Stimulated activated CD4-positive, alpha-beta T cell treated with anti-CD3 and anti-CD28 coated beads, Interleukin-2, amount 100 ng/mL, for 48 hours (primary cell): ENCODE measurements at regions not wholly inside any gene's neighbourhood (a gene's known extent, or its start where the extent isn't known, plus 50 kb on each side); places are given as distances from the start of the nearest gene placed in this dataset.
A peak's percentile ranks its signal among the peaks of the same experiment; 100 is the strongest.

Experiments
- DNase-seq, 2 donors: peaks; one replicate each; pipeline ENCODE4 v3.0.0-alpha.2; 2020

GRCh38 chr15:70504299-70504951, 258.9 kb downstream of the UACA start:
- DNase-seq, result peak in 1 of 2 donors; percentile 37

GRCh38 chr15:70503798-70504298, 259.5 kb downstream of the UACA start:
- DNase-seq, result no peak

DNA sequence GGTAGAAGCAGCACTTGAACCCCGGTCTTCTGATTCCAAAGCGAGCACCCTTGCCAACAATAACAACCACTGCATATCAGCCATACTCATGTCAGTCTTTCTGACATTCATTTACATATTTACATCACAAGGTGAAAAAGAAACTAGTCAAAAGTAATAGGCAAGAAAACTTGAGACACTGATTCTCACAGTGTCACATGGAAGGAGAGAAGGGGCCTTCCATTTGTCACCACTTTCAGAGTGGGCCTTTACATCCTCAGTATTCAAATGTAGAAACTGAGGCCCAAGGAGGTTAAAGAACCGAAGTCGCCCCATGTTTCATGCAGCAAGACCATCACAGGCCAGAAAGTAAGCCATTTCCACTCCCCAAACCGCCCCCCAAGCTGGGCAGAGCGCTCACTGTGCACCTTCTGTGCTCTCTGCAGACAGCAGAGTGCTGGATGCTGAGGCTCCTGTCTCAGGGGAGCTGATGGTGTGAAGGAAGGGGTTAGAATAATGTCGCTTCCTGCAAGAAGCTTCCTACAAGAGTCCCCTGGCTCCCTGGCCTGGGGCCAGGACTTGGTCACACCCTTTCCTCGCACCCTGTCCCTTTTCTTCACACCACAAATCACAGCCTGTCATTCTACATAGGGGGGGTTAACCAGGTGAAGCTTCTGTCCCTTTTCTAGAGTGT, 260.1 kb downstream of the UACA start:
- DNase-seq, result no peak

GRCh38 chr15:70502529-70502928, 260.8 kb downstream of the UACA start:
- no peak for DNase-seq

DNA sequence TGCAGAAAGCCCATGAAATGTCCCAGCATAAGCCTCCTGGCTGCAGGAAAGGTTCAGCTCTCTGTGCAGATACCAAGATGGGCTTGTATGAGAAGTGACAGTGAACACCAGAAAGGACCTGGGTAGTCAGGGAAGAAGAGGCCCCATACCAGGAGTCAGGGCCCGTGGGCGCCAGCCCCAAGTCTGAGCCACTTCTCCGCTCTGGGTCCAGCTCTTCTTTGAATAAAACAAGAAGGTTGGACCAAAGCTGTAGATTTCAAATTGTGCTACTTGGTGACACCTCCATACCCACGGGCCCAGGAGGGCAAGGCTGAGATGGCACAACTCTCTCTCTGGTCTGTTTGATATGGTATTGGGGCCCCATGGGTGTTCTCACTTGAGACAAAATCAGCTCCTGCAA, 261.5 kb downstream of the UACA start:
- no peak for DNase-seq

DNA sequence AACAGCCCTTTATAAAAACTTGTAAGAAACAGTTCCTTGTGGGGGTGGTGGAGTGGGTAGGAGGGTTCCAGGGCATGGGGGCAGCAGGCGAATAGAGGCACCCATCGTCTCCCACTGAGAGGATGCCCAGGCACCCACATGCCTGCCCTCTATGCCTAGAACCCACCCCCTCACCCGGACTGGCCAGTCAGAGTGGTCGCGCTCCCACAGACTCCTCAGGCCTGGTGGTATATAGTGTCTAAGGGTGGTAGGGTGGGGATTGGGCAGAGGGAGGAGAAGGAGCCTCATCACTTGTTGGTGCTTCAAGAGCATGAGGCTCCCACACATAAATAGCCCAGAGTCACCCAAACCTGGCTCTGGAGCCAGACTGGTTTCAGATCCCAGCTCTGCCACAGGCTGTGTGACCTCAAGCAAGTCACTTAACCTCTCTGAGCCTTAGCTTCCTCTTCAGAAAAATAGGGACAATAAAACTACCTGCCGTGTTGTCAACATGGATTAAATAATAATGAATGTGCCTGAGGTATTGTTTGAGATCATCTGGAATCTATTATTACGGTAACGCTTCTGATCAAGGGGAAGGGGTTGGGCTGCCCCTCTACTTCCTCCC, 262.1 kb downstream of the UACA start:
- DNase-seq, result no peak

- DNase-seq, result no peak
Measured at GRCh38 chr15:70499791-70500190, 263.6 kb downstream of the UACA start.

DNA sequence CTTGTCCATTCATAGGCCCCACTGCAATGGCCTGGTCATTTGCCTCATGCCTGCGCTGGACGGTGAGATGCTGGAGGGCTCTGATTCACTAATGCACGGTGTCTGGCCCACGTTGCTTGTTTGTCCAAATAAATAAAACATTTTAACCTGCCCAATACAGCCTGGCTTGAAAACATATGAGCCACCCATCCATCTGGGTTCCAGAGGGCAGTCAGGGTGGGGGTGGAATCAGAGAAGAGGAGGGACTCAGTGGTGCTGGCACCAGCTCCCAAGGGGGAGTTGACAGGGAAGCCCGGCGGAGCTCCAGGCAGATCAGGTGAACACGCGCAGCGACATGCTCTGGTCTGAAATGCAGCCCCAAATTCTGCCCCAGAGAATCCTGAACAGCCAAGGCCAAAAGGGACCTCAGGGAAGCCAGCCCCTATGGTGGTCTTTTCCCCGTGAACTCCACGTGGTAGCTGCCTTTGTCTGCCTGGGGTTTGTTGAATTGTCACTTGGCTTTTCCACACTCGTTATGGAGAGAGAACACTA, 265.2 kb downstream of the UACA start:
- DNase-seq, result no peak

- no peak for DNase-seq
Measured at GRCh38 chr15:70497661-70498060, 265.7 kb downstream of the UACA start.

DNA sequence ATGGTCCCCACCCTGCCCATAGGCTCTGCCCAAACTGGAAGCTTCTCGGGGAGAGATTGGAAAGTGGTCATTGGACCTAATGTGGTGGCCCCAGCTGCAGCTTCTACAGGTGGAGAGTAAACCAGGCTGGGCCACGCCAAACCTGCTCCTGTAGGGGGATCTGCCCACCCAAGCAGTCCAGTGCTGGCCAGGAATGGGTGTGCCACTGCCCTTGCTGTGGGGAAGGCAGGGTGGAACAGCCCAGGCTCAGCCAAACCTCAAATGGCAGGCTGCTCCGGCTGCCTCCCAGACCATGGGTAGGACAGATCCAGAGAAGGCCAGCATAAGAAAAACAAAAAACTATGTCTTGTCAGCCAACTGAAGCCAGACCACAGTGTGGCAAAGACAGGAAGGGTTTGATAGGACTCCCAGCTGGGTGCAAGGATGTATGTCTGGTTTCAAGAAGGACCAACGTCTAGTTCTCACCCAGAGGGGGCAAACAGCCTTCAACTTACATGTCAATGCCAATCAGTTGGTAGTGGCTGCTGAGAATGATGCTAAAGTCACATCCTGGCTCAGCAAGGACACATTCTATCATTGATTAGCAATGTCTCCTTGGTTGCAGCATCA, 267.3 kb downstream of the UACA start:
- no peak for DNase-seq

- DNase-seq, result peak in 1 of 2 donors; percentile 25
Measured at GRCh38 chr15:70494852-70495571, 268.3 kb downstream of the UACA start.

GRCh38 chr15:70494517-70494851, 268.9 kb downstream of the UACA start:
- no peak for DNase-seq

GRCh38 chr15:70493787-70494516, 269.4 kb downstream of the UACA start:
- DNase-seq, result no peak

DNA sequence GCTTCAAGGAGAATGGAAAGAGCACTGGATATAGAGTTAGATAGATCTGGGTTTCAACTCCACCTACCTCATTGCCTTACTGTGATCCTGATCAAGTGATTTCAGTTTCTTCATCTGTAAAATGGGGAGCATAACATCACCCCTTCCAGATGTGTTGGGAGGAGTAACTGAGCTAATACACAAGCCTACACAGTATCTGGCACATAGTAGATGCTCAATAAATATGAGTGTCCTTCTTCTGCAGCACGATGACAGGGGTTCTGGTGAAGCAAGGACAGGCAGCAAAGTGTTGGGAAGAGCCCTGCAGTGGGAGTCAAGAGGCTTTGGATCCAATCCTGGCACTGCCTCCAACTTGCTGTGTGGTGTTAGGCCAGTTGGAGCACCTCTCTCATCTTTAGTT, 270.0 kb downstream of the UACA start:
- no peak for DNase-seq

DNA sequence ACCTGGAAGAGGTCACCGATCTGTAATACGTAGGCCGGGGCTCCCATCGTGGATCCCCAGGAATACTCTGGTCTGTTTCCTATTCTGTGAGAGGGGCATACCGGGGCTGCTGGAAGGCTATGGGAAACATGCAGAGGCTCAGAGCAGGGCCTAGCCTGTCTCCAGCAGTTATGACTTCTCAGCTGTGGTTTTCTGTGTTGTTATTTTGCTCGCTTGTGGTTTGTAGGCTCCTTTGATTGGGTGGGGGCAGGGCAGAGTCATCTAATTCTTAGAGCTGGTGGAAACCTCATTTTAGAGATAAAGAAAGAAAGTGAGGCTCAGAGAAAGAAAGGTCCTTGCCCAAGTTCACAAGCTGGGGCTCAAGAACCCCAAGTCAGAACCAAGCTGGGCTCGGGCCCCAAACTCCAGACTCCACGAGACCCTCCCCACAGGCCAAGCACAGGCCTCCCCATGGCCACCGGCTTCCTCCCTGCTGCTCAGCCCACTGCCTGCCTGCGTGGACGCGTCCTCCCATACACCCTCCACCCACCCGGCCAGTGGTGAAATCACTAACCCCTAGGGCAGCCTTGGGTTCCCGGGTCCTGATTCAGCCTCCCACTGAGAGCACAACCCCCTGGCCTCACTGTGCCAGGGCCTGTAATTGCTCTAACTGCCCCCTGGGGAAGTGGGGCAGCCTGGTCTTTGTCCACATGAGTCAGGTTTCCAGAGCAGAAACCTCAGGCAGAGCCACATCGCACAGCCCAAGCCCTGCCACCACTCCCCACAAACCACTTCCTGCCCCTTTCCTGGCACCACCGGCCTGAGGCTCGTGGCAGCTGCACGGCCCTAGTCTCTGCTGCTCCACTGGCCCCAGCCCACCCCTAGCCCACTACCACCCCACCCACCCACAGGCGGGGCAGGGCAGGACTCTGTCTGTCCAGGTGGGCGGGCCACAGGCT, 270.8 kb downstream of the UACA start:
- DNase-seq, result peak; percentile 71

- no peak for DNase-seq
Measured at GRCh38 chr15:70491641-70492040, 271.7 kb downstream of the UACA start.

- no peak for DNase-seq
Measured at GRCh38 chr15:70491201-70491621, 272.1 kb downstream of the UACA start.

DNA sequence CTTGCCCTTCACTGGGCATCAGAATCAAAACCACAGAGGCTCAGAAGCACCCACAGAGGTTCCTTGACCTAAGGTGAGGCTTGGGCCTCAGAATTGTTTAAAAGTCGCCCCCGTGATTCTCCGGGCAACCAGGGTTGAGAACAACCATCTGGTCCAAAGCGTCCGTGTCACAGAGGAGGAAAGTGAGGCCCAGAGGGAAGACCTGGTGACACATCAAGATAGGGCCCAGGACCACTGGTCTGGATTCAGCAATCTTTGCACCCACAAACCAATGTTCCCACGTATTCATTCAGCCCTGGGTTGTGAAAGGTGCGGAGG, 272.6 kb downstream of the UACA start:
- DNase-seq, result no peak

GRCh38 chr15:70490148-70490837, 273.1 kb downstream of the UACA start:
- no peak for DNase-seq
